ENCODE measurements at regions not wholly inside any gene's neighbourhood (a gene's known extent, or its start where the extent isn't known, plus 50 kb on each side); places are given as distances from the start of the nearest gene placed in this dataset.

DNA sequence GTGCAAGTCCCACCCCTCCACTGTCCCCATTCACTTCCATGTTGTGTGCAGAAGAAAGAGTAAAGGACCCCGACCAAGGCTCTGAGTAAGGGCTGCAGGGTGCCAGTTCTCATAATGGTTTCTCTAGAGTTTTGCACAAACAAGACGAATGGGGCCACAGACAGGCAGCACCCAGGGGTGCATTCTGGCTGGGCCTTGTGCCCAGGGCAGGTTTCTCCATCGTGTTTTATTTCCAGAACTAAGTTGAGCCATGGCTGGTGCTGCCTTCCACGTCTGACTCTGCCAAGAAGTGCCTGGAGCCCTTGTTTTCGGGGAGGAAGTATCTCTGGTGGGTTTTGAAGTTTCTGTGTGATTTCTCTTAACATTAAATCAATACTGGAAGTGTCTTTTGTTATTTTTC lies 95.0 kb upstream of the SDK1 start:
- TF ChIP-seq, protein P1, sequence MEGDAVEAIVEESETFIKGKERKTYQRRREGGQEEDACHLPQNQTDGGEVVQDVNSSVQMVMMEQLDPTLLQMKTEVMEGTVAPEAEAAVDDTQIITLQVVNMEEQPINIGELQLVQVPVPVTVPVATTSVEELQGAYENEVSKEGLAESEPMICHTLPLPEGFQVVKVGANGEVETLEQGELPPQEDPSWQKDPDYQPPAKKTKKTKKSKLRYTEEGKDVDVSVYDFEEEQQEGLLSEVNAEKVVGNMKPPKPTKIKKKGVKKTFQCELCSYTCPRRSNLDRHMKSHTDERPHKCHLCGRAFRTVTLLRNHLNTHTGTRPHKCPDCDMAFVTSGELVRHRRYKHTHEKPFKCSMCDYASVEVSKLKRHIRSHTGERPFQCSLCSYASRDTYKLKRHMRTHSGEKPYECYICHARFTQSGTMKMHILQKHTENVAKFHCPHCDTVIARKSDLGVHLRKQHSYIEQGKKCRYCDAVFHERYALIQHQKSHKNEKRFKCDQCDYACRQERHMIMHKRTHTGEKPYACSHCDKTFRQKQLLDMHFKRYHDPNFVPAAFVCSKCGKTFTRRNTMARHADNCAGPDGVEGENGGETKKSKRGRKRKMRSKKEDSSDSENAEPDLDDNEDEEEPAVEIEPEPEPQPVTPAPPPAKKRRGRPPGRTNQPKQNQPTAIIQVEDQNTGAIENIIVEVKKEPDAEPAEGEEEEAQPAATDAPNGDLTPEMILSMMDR (IDR thresholded peaks at IDR 0.05) = no peak
- Histone ChIP-seq H3K4me1 (ENCODE audit: low read depth) (no peaks in the 10 kb centered on the region), H3K36me3 (ENCODE audit: low read depth) (no peaks in the 10 kb centered on the region), H3K4me3 (no peak overlapping the region), H3K9me3 (no peaks in the 10 kb centered on the region)
- intact Hi-C loops (cut with DNase I, micrococcal nuclease) = no loop called here
- DNase-seq (no peak), ATAC-seq (no peak)

DNA sequence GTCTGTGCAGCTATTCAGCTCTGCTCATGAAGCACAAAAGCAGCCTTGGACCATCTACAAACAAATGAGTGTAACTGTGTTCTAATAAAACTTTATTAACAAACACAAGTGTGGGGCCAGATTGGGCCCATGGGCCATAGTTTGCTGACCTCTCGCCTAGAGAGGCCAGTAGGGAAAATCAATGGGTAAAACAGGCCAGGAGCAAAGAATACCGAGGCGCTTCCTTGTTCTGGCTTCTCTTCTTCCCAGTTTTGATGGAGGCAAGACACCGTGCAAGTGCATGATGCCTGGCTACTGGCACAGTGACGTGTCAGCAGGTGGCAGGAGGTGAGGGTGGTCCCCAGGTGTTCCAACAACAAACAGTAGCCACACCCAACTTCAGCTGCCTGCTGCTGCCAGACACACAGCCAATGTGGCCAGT lies 94.3 kb upstream of the SDK1 start:
- TF ChIP-seq, protein P1 (IDR thresholded peaks at IDR 0.05) = no peak
- no peak for ATAC-seq
- H3K4me1 ChIP-seq (ENCODE audit: low read depth) = no peaks in the 10 kb centered on the region
- H3K36me3 ChIP-seq (ENCODE audit: low read depth) = no peaks in the 10 kb centered on the region
- DNase-seq = no peak
- no peaks in the 10 kb centered on the region for H3K9me3 ChIP-seq
- H3K4me3 ChIP-seq = no peak overlapping the region
- intact Hi-C loops (cut with DNase I, micrococcal nuclease) = no loop called here

DNA sequence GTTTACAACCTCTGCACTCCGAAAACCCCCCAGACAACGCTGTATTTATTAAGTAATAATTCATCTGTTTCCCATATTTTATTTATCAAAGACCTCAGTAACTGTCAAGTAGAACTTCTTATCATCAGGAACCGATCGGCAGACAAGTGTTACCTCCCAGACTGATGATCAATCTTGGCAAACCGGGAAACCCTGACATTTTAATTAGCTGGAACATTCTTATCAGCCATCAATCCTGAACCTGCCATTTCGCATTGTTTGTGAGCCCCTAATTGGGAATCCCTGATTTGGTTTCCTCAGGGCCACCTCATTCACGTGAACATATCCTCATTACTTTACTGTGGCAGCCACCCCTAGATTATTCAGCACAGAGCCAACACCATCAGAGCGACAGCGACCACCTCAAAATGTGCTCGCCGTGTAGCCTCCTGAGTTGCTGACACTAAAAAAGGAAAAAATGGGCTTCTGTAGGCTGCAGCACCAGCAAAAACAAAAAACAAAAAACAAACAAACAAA lies 93.6 kb upstream of the SDK1 start:
- ATAC-seq (no peak), DNase-seq (no peak)
- intact Hi-C loops (cut with DNase I, micrococcal nuclease) = no loop called here
- Histone ChIP-seq H3K4me3 (no peak overlapping the region), H3K4me1 (ENCODE audit: low read depth) (no peaks in the 10 kb centered on the region), H3K36me3 (ENCODE audit: low read depth) (no peaks in the 10 kb centered on the region), H3K9me3 (no peaks in the 10 kb centered on the region)
- TF ChIP-seq, protein P1 (IDR thresholded peaks at IDR 0.05) = no peak

DNA sequence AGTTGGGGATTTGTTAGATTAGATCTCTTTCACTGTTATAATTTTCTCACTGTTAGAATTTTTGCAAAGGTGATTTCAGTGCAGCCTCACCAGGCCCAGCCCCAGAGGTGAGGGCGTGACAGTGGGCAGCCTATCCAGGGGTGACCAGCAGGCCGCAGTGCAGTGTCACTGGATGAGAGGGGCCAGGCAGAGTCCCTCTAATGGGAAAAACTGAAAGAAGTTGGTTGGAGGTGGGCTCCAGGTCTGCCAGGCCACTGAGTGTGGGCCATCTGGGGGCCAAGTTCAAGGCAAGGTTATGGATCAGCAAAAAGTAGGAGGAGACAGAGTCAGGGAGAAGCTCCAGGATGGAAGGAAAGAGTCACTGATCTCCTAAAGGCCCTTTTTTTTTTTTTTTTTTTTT lies 90.5 kb upstream of the SDK1 start:
- intact Hi-C loops (cut with DNase I, micrococcal nuclease) = no loop called here
- TF ChIP-seq, protein P1 (IDR thresholded peaks at IDR 0.05) = no peak
- no peaks in the 10 kb centered on the region for H3K4me1 ChIP-seq (ENCODE audit: low read depth)
- H3K4me3 ChIP-seq = no peak overlapping the region
- H3K36me3 ChIP-seq (ENCODE audit: low read depth) = no peaks in the 10 kb centered on the region
- no peak for ATAC-seq
- no peak for DNase-seq
- no peaks in the 10 kb centered on the region for H3K9me3 ChIP-seq

DNA sequence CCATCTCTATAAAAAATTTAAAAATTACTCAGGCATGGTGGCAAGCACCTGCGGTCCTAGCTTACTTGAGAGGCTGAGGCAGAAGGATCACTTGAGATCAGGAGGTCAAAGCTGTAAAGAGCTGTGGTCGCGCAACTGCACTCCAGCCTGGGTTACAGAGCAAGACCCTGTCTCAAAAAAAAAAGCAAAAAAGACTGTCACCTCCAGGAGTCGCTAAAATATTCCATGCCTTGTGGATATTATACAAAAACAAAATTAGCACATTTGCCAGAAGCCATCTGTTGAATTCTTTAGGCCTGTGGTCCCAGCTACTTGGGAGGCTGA lies 87.0 kb upstream of the SDK1 start:
- Histone ChIP-seq H3K9me3 (no peaks in the 10 kb centered on the region), H3K36me3 (ENCODE audit: low read depth) (no peaks in the 10 kb centered on the region), H3K4me1 (ENCODE audit: low read depth) (no peaks in the 10 kb centered on the region), H3K4me3 (no peak overlapping the region)
- intact Hi-C loops (cut with DNase I, micrococcal nuclease) = no loop called here
- ATAC-seq = no peak
- DNase-seq = no peak
- TF ChIP-seq, protein P1 (IDR thresholded peaks at IDR 0.05) = no peak

Data from mucosa of descending colon (tissue), 3 donors.